ENCODE measurements at regions not wholly inside any gene's neighbourhood (a gene's known extent, or its start where the extent isn't known, plus 50 kb on each side); places are given as distances from the start of the nearest gene placed in this dataset.
"Not testable (repeated sequence)": the region's sequence is repeated elsewhere in the genome, so short reads cannot be mapped to it uniquely, and the experiment has no call there.

DNA sequence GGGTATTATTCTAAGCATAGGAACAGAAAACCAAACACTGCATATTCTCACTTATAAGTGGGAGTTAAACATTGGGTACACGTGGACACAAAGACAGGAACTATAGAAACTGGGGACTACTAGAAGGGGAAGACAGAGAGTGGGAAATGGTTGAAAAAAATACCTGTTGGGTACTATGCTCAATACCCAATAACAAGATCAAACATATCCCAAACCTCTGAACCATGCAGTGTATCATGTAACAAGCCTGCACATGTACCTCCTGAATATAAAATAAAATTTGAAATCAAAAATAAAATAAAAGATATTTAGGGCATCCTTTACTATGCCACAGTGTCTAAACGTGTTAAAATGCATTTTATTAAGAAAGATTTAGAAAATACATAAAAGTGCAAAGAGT, 221.0 kb upstream of the TFPI start:
- TF ChIP-seq POLR2A (IDR thresholded peaks at IDR 0.05) = no peak
- TF ChIP-seq, protein P1, sequence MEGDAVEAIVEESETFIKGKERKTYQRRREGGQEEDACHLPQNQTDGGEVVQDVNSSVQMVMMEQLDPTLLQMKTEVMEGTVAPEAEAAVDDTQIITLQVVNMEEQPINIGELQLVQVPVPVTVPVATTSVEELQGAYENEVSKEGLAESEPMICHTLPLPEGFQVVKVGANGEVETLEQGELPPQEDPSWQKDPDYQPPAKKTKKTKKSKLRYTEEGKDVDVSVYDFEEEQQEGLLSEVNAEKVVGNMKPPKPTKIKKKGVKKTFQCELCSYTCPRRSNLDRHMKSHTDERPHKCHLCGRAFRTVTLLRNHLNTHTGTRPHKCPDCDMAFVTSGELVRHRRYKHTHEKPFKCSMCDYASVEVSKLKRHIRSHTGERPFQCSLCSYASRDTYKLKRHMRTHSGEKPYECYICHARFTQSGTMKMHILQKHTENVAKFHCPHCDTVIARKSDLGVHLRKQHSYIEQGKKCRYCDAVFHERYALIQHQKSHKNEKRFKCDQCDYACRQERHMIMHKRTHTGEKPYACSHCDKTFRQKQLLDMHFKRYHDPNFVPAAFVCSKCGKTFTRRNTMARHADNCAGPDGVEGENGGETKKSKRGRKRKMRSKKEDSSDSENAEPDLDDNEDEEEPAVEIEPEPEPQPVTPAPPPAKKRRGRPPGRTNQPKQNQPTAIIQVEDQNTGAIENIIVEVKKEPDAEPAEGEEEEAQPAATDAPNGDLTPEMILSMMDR (IDR thresholded peaks at IDR 0.05) = no peak
- DNase-seq = no peak
- 57 to 77% (median 69%) methylated on average over 2 of the region's 2 CpGs for WGBS, 4 donors
- Histone ChIP-seq H3K27ac (no peak overlapping the region), H3K27me3 (no peaks in the 10 kb centered on the region), H3K4me3 (no peak overlapping the region), H3K4me1 (replicated peaks in 1 of 2) (no peaks in the 10 kb centered on the region), H3K9me3 (replicated peaks in 1 of 3) (no peaks in the 10 kb centered on the region), H3K36me3 (replicated peaks in 1 of 2) (no peaks in the 10 kb centered on the region)
- intact Hi-C loops (cut with DNase I) = no loop called here

DNA sequence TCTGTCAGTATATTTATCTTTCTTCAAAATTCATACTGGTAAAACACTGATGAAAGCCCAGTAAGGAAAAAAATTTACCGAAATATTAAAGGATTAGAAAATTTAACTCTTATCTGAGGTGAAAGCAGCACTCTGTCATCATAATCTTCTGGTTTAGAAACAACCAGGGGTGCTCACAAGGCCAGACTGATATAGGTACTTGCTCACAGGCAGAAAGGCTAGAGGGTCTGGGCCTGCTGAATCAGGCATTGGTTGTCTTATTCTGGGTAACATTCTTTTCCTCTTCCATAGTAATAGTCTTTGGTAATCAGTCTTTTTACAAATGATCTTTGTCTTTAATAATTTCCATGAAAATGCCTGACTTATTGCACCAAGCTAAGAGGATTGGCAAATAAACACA, 221.4 kb upstream of the TFPI start:
- Histone ChIP-seq H3K36me3 (replicated peaks in 1 of 2) (no peaks in the 10 kb centered on the region), H3K4me3 (no peak overlapping the region), H3K27ac (no peak overlapping the region), H3K9me3 (replicated peaks in 1 of 3) (no peaks in the 10 kb centered on the region), H3K4me1 (replicated peaks in 1 of 2) (no peaks in the 10 kb centered on the region), H3K27me3 (no peaks in the 10 kb centered on the region)
- intact Hi-C loops (cut with DNase I) = no loop called here
- no peak for TF ChIP-seq POLR2A (IDR thresholded peaks at IDR 0.05)
- TF ChIP-seq, protein P1 (IDR thresholded peaks at IDR 0.05) = no peak
- 76 to 90% (median 85%) methylated on average over 1 of the region's 1 CpG for WGBS, 4 donors
- DNase-seq = no peak

DNA sequence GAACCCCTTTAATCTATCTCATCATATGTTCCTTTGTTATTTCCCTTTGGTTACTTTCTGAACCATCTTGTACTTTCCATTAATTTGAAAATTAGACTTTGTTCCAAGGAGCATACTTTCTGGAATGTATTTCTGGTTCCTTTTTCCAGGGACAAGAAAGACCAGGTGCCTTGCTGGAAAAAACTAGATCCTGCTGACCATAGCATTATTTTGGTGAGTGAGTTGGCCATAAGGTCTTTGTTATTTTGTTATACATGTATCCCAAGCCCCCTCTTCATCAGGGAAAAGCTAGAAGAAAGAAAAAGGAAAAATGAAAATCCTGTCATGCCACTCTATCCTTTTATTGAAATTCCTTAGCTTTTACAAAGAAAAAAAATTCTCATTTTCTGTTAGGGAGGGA, 228.1 kb upstream of the TFPI start:
- Histone ChIP-seq H3K27me3 (no peaks in the 10 kb centered on the region), H3K27ac (no peak overlapping the region), H3K9me3 (replicated peaks in 1 of 3) (no peaks in the 10 kb centered on the region), H3K4me1 (replicated peaks in 1 of 2) (no peaks in the 10 kb centered on the region), H3K4me3 (no peak overlapping the region), H3K36me3 (replicated peaks in 1 of 2) (no peaks in the 10 kb centered on the region)
- no peak for DNase-seq
- intact Hi-C loops (cut with DNase I) = no loop called here
- no peak for TF ChIP-seq POLR2A (IDR thresholded peaks at IDR 0.05)

DNA sequence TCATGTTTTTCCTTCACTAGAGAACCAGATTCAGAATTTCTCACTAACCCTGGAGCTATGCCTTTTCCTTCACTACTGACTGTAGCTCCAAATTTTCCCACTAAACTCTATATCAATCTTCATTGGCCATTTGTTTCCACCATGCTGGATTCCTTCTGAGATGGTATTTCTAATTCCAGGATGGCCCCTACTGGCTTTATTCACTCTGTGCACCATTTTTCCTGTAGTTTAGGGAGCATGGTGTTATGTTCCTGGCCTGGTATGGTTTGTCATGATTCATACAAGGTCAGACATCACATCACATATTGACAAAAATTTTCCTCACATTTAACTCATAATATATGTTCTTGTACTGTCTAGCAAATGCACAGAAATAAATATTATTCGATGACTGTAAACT, 229.2 kb upstream of the TFPI start:
- H3K9me3 ChIP-seq (replicated peaks in 1 of 3) = no peaks in the 10 kb centered on the region
- DNase-seq = no peak
- intact Hi-C loops (cut with DNase I) = no loop called here
- no peak overlapping the region for H3K27ac ChIP-seq
- no peak overlapping the region for H3K4me3 ChIP-seq
- H3K36me3 ChIP-seq (replicated peaks in 1 of 2) = no peaks in the 10 kb centered on the region
- 86 to 95% (median 91%) methylated on average over 1 of the region's 1 CpG for WGBS, 4 donors
- TF ChIP-seq, protein P1 (IDR thresholded peaks at IDR 0.05) = no peak
- no peak for TF ChIP-seq POLR2A (IDR thresholded peaks at IDR 0.05)
- no peaks in the 10 kb centered on the region for H3K27me3 ChIP-seq
- H3K4me1 ChIP-seq (replicated peaks in 1 of 2) = no peaks in the 10 kb centered on the region

DNA sequence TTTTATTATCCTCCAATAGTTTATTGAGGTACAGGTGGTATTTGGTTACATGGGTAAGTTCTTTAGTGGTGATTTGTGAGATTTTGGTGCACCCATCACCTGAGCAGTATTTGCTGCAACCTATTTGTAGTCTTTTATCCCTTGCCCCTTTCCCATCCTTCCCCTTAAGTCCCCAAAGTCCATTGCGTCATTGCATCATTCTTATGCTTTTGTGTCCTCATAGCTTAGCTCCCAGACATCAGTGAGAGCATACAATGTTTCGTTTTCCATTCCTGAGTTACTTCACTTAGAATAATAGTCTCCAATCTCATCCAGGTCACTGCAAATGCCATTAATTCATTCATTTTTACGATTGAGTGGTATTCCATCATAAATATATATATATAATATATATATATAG, 229.9 kb upstream of the TFPI start:
- H3K4me1 ChIP-seq (replicated peaks in 1 of 2); H3K27me3 ChIP-seq; H3K4me3 ChIP-seq; DNase-seq; H3K27ac ChIP-seq; H3K9me3 ChIP-seq (replicated peaks in 1 of 3); H3K36me3 ChIP-seq (replicated peaks in 1 of 2); intact Hi-C loops (cut with DNase I): not testable (repeated sequence)
- WGBS, 4 donors = 53 to 56% (median 56%) methylated on average over 3 of the region's 3 CpGs

Measured in adrenal gland (tissue), 9 donors.